ENCODE measurements at regions not wholly inside any gene's neighbourhood (a gene's known extent, or its start where the extent isn't known, plus 50 kb on each side); places are given as distances from the start of the nearest gene placed in this dataset.
A peak's percentile ranks its signal among the peaks of the same experiment; 100 is the strongest.

DNA sequence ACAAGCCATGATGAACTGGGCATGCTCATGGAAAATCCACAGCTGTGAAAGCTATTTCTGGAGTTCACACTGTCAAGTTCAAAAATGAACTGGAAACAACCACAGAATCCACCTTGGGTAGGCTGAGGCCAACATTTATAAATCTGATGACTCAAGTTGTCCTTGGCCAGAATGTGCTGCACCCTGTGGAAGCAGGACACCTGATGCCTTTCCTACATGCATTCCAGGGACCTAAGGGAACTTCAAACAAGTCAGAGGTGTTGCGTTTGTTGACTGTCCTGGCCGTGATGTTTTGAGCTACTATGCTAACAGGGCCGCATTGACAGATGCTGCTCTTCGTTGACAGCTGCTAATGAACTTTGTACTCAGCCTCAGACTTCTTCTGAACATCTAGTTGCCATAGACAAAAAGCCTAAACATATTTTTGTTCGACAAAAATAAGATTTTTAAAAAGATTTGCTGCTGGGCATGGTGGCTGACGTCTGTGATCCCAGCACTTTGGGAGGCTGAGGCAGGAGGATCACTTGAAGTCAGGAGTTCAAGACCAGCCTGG is 127.9 kb upstream of the SLC45A1 start (continued):
- TF ChIP-seq, protein P1, sequence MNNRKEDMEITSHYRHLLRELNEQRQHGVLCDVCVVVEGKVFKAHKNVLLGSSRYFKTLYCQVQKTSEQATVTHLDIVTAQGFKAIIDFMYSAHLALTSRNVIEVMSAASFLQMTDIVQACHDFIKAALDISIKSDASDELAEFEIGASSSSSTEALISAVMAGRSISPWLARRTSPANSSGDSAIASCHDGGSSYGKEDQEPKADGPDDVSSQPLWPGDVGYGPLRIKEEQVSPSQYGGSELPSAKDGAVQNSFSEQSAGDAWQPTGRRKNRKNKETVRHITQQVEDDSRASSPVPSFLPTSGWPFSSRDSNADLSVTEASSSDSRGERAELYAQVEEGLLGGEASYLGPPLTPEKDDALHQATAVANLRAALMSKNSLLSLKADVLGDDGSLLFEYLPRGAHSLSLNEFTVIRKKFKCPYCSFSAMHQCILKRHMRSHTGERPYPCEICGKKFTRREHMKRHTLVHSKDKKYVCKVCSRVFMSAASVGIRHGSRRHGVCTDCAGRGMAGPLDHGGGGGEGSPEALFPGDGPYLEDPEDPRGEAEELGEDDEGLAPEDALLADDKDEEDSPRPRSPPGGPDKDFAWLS (CRISPR knock-in tag; IDR thresholded peaks at IDR 0.05; ENCODE audit: borderline replicate concordance), result no peak
- peak; percentile 88 for TF ChIP-seq ZNF350 (CRISPR knock-in tag; IDR thresholded peaks at IDR 0.05; ENCODE audit: borderline replicate concordance, low read depth)
- TF ChIP-seq ZNF333 (CRISPR knock-in tag; IDR thresholded peaks at IDR 0.05; ENCODE audit: borderline replicate concordance), result no peak
- TF ChIP-seq NFKB2 (CRISPR knock-in tag; IDR thresholded peaks at IDR 0.05; ENCODE audit: borderline replicate concordance), result no peak
- peak; percentile 94 for TF ChIP-seq ZNF878 (CRISPR knock-in tag; IDR thresholded peaks at IDR 0.05)
- TF ChIP-seq ZNF570 (CRISPR knock-in tag; IDR thresholded peaks at IDR 0.05; ENCODE audit: borderline replicate concordance), result no peak
- TF ChIP-seq, protein P2, sequence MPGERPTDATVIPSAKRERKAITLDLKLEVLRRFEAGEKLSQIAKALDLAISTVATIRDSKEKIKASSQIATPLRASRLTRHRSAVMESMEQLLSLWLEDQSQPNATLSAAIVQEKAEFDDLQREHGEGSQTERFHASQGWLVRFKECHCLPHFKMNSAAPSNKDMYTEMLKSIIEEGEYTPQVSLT (CRISPR knock-in tag; IDR thresholded peaks at IDR 0.05; ENCODE audit: borderline replicate concordance, low read depth), result no peak
- no peak for TF ChIP-seq ZNF616 (CRISPR knock-in tag; IDR thresholded peaks at IDR 0.05; ENCODE audit: low read depth)
- TF ChIP-seq ZNF317 (CRISPR knock-in tag; IDR thresholded peaks at IDR 0.05), result peak; percentile 71; the same call in 1 of the 2 replicates
- TF ChIP-seq TP53 (CRISPR knock-in tag; conservative IDR thresholded peaks at IDR 0.05), result peak; percentile 76; the same call in 1 of the 2 replicates
- peak; percentile 100 for TF ChIP-seq MEF2D (CRISPR knock-in tag; IDR thresholded peaks at IDR 0.05)
- TF ChIP-seq, protein P3, sequence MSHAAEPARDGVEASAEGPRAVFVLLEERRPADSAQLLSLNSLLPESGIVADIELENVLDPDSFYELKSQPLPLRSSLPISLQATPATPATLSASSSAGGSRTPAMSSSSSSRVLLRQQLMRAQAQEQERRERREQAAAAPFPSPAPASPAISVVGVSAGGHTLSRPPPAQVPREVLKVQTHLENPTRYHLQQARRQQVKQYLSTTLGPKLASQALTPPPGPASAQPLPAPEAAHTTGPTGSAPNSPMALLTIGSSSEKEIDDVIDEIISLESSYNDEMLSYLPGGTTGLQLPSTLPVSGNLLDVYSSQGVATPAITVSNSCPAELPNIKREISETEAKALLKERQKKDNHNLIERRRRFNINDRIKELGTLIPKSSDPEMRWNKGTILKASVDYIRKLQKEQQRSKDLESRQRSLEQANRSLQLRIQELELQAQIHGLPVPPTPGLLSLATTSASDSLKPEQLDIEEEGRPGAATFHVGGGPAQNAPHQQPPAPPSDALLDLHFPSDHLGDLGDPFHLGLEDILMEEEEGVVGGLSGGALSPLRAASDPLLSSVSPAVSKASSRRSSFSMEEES (CRISPR knock-in tag; IDR thresholded peaks at IDR 0.05), result peak; percentile 97
- no peak for TF ChIP-seq MYNN (CRISPR knock-in tag; IDR thresholded peaks at IDR 0.05; ENCODE audit: low read depth)
- TF ChIP-seq ZNF543 (CRISPR knock-in tag; IDR thresholded peaks at IDR 0.05), result no peak
- TF ChIP-seq, protein P4, sequence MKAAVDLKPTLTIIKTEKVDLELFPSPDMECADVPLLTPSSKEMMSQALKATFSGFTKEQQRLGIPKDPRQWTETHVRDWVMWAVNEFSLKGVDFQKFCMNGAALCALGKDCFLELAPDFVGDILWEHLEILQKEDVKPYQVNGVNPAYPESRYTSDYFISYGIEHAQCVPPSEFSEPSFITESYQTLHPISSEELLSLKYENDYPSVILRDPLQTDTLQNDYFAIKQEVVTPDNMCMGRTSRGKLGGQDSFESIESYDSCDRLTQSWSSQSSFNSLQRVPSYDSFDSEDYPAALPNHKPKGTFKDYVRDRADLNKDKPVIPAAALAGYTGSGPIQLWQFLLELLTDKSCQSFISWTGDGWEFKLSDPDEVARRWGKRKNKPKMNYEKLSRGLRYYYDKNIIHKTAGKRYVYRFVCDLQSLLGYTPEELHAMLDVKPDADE (CRISPR knock-in tag; IDR thresholded peaks at IDR 0.05), result no peak
- peak; percentile 77; the same call in 1 of the 2 replicates for TF ChIP-seq KDM1A (CRISPR knock-in tag; IDR thresholded peaks at IDR 0.05)
- TF ChIP-seq ZNF891 (CRISPR knock-in tag; IDR thresholded peaks at IDR 0.05), result no peak
- TF ChIP-seq MLLT10 (CRISPR knock-in tag; IDR thresholded peaks at IDR 0.05), result no peak
- peak; percentile 99 for TF ChIP-seq SKI (IDR thresholded peaks at IDR 0.05; ENCODE audit: partially characterized antibody)
- TF ChIP-seq, protein P5, sequence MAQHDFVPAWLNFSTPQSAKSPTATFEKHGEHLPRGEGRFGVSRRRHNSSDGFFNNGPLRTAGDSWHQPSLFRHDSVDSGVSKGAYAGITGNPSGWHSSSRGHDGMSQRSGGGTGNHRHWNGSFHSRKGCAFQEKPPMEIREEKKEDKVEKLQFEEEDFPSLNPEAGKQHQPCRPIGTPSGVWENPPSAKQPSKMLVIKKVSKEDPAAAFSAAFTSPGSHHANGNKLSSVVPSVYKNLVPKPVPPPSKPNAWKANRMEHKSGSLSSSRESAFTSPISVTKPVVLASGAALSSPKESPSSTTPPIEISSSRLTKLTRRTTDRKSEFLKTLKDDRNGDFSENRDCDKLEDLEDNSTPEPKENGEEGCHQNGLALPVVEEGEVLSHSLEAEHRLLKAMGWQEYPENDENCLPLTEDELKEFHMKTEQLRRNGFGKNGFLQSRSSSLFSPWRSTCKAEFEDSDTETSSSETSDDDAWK (CRISPR knock-in tag; IDR thresholded peaks at IDR 0.05), result no peak
- TF ChIP-seq ZFP36L2 (CRISPR knock-in tag; IDR thresholded peaks at IDR 0.05), result no peak
- TF ChIP-seq FOXA1 (IDR thresholded peaks at IDR 0.05), result peak; percentile 67; the same call in 1 of the 2 replicates
- TF ChIP-seq FOXA1 (CRISPR knock-in tag; IDR thresholded peaks at IDR 0.05), result peak; percentile 94
- TF ChIP-seq, protein P6, sequence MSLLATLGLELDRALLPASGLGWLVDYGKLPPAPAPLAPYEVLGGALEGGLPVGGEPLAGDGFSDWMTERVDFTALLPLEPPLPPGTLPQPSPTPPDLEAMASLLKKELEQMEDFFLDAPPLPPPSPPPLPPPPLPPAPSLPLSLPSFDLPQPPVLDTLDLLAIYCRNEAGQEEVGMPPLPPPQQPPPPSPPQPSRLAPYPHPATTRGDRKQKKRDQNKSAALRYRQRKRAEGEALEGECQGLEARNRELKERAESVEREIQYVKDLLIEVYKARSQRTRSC (CRISPR knock-in tag; IDR thresholded peaks at IDR 0.05; ENCODE audit: low read depth), result no peak
